ENCODE measurements at regions not wholly inside any gene's neighbourhood (a gene's known extent, or its start where the extent isn't known, plus 50 kb on each side); places are given as distances from the start of the nearest gene placed in this dataset.

DNA sequence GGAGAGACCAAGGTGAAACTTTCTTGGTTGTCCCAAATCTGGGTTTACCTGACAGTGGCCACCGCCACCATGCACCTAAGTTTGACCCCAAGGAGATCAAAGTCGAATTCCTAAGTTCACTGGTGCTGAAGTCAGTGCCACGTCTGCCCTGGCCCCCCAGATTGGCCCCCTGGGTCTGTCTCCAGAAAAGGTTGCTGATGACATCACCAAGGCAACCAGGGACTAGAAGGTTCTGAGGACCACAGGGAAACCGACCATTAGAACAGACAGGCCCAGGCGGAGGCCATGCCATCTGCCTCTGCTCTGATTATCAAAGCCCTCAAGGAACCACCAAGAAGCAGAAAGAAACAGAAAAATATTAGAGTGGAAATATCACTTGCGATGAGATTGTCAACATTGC, 91.2 kb downstream of the DLL1 start:
- Histone ChIP-seq H3F3A (ENCODE audit: control insufficient read depth, insufficient read depth) (no peaks in the 10 kb centered on the region), H4K20me1 (ENCODE audit: control insufficient read depth, insufficient read depth, low read depth, low read length) (no peaks in the 10 kb centered on the region), H3K27ac (ENCODE audit: low read depth, low read length) (no peak overlapping the region), H3K9me3 (ENCODE audit: control insufficient read depth, insufficient read depth, low read length) (no peaks in the 10 kb centered on the region), H3K4me1 (ENCODE audit: control insufficient read depth, low read length) (no peaks in the 10 kb centered on the region), H3K4me2 (ENCODE audit: low read length) (no peak overlapping the region), H3K79me2 (ENCODE audit: control insufficient read depth, low read length) (no peaks in the 10 kb centered on the region), H3K4me3 (ENCODE audit: low read length) (no peak overlapping the region), H3K9me2 (replicated peaks; ENCODE audit: control insufficient read depth, low read length) (no peaks in the 10 kb centered on the region), H3K27me3 (ENCODE audit: control insufficient read depth, low read length) (no peaks in the 10 kb centered on the region), H3K36me3 (ENCODE audit: control insufficient read depth, low read length) (no peaks in the 10 kb centered on the region)
- TF ChIP-seq, protein P1, sequence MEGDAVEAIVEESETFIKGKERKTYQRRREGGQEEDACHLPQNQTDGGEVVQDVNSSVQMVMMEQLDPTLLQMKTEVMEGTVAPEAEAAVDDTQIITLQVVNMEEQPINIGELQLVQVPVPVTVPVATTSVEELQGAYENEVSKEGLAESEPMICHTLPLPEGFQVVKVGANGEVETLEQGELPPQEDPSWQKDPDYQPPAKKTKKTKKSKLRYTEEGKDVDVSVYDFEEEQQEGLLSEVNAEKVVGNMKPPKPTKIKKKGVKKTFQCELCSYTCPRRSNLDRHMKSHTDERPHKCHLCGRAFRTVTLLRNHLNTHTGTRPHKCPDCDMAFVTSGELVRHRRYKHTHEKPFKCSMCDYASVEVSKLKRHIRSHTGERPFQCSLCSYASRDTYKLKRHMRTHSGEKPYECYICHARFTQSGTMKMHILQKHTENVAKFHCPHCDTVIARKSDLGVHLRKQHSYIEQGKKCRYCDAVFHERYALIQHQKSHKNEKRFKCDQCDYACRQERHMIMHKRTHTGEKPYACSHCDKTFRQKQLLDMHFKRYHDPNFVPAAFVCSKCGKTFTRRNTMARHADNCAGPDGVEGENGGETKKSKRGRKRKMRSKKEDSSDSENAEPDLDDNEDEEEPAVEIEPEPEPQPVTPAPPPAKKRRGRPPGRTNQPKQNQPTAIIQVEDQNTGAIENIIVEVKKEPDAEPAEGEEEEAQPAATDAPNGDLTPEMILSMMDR (IDR thresholded peaks at IDR 0.05; ENCODE audit: low read depth, low read length, poor library complexity, severe bottlenecking), result no peak
- TF ChIP-seq EZH2phosphoT487 (IDR thresholded peaks at IDR 0.05; ENCODE audit: borderline replicate concordance, low read length), result no peak

DNA sequence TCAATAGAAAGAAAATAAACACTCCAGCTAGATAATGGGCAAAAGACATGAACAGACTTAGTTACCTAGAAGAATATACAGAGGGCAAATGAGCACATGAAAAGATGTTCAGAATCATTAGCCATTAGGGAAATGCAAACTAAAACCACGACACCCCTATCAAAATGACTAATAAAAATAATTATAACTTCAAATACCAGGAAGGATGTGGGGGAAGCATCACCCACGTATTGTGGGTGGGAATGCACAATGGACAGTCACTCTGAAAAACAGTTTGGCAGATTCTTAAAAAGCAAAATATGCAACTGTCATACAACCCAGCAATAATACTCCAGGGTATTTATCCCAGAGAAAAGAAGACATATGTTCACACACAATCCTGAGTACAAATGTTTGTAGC, 92.6 kb downstream of the DLL1 start:
- H3K4me3 ChIP-seq (ENCODE audit: low read length), result no peak overlapping the region
- no peak for TF ChIP-seq EZH2phosphoT487 (IDR thresholded peaks at IDR 0.05; ENCODE audit: borderline replicate concordance, low read length)
- TF ChIP-seq, protein P1 (IDR thresholded peaks at IDR 0.05; ENCODE audit: low read depth, low read length, poor library complexity, severe bottlenecking), result no peak
- no peaks in the 10 kb centered on the region for H3K9me3 ChIP-seq (ENCODE audit: control insufficient read depth, insufficient read depth, low read length)
- no peaks in the 10 kb centered on the region for H3K36me3 ChIP-seq (ENCODE audit: control insufficient read depth, low read length)
- H3K79me2 ChIP-seq (ENCODE audit: control insufficient read depth, low read length), result no peaks in the 10 kb centered on the region
- H3K9me2 ChIP-seq (replicated peaks; ENCODE audit: control insufficient read depth, low read length), result no peaks in the 10 kb centered on the region
- no peak overlapping the region for H3K4me2 ChIP-seq (ENCODE audit: low read length)
- H3K27ac ChIP-seq (ENCODE audit: low read depth, low read length), result no peak overlapping the region
- no peaks in the 10 kb centered on the region for H3F3A ChIP-seq (ENCODE audit: control insufficient read depth, insufficient read depth)
- H4K20me1 ChIP-seq (ENCODE audit: control insufficient read depth, insufficient read depth, low read depth, low read length), result no peaks in the 10 kb centered on the region
- no peaks in the 10 kb centered on the region for H3K4me1 ChIP-seq (ENCODE audit: control insufficient read depth, low read length)
- no peaks in the 10 kb centered on the region for H3K27me3 ChIP-seq (ENCODE audit: control insufficient read depth, low read length)

DNA sequence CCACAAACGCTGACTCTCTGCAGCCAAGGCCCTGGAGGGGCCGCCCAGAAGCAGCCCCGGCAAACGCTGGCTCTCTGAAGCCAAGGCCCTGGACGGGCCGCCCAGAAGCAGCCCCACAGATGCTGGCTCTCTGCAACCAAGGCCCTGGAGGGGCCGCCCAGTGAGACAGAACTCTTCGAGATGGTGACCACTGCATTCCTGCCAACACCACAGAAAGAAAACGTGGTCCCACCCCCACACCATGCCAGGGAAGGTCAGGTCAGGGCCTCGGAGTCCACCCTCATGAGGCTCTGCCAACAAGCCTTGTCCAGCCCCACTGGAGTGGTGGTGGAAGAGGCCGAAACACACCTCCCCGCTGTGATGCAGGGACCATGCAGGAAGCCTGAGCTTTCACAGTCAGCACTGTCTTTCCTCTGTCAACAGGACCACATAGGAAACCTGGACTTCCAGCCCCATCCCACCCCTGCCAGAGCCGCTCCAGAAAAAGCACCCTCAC, 97.5 kb downstream of the DLL1 start:
- no peaks in the 10 kb centered on the region for H3K27me3 ChIP-seq (ENCODE audit: control insufficient read depth, low read length)
- no peaks in the 10 kb centered on the region for H3K79me2 ChIP-seq (ENCODE audit: control insufficient read depth, low read length)
- H3K4me3 ChIP-seq (ENCODE audit: low read length), result no peak overlapping the region
- H3F3A ChIP-seq (ENCODE audit: control insufficient read depth, insufficient read depth), result no peaks in the 10 kb centered on the region
- H3K27ac ChIP-seq (ENCODE audit: low read depth, low read length), result no peak overlapping the region
- no peak overlapping the region for H3K4me2 ChIP-seq (ENCODE audit: low read length)
- no peaks in the 10 kb centered on the region for H3K9me2 ChIP-seq (replicated peaks; ENCODE audit: control insufficient read depth, low read length)
- TF ChIP-seq, protein P1 (IDR thresholded peaks at IDR 0.05; ENCODE audit: low read depth, low read length, poor library complexity, severe bottlenecking), result no peak
- no peak for TF ChIP-seq EZH2phosphoT487 (IDR thresholded peaks at IDR 0.05; ENCODE audit: borderline replicate concordance, low read length)
- no peaks in the 10 kb centered on the region for H3K36me3 ChIP-seq (ENCODE audit: control insufficient read depth, low read length)
- no peaks in the 10 kb centered on the region for H3K4me1 ChIP-seq (ENCODE audit: control insufficient read depth, low read length)
- H4K20me1 ChIP-seq (ENCODE audit: control insufficient read depth, insufficient read depth, low read depth, low read length), result no peaks in the 10 kb centered on the region
- H3K9me3 ChIP-seq (ENCODE audit: control insufficient read depth, insufficient read depth, low read length), result no peaks in the 10 kb centered on the region; the same call in 1 of the 2 replicates
